IMR-90 (cell line): ENCODE measurements at regions not wholly inside any gene's neighbourhood (a gene's known extent, or its start where the extent isn't known, plus 50 kb on each side); places are given as distances from the start of the nearest gene placed in this dataset.

ENCODE experiments used
- ATAC-seq: fragments of 200-7000 bp; cut with Tn5 transposase; 2 replicates; pipeline ENCODE4 v1.9.1; 2020; ENCODE audit warnings: low read depth, mild to moderate bottlenecking, moderate library complexity
- BruUV-seq: library from RNA; stranded (reverse); fragments of 400-500 nt; replicated peaks from 2 replicates; lab custom pipeline; 2021; lab: Mats Ljungman, UMichigan
- CTCF ChIA-PET: fragments of 300-600 bp; formaldehyde crosslinking; extraction: SDS; loops from one replicate; lab custom pipeline; 2021; ENCODE audit warnings: antibody characterized with exemption; lab: Yijun Ruan, JAX
- POLR2A ChIA-PET: fragments of 300-600 bp; sonication (Branson Sonifier 250); formaldehyde crosslinking; loops from one replicate; lab custom pipeline; 2022; ENCODE audit warnings: antibody characterized with exemption; ENCODE audit not compliant: unreplicated experiment; lab: Charles Lee
- DNase-seq: peaks from one replicate; pipeline ENCODE4 v3.0.0; 2013
- H2AFZ ChIP-seq: replicated peaks from 2 replicates; pipeline ENCODE3; 2013; ENCODE audit warnings: low read length, mild to moderate bottlenecking; ENCODE audit not compliant: poor library complexity
- H2AK5ac ChIP-seq: 2 replicates; pipeline ENCODE4 v1.6.1; 2013; ENCODE audit warnings: low read depth, low read length, inconsistent platforms
- H2AK9ac ChIP-seq: replicated peaks from 2 replicates; pipeline ENCODE3; 2013; ENCODE audit warnings: mild to moderate bottlenecking, low read depth, low read length, moderate library complexity; ENCODE audit not compliant: poor library complexity
- H2BK120ac ChIP-seq: 2 replicates; pipeline ENCODE4 v1.6.1; 2013; ENCODE audit warnings: low read depth, low read length, inconsistent platforms
- H2BK15ac ChIP-seq: 3 replicates; pipeline ENCODE4 v1.6.1; 2013; ENCODE audit warnings: low read depth, low read length, inconsistent platforms
- H2BK20ac ChIP-seq: 2 replicates; pipeline ENCODE4 v1.6.1; 2013; ENCODE audit warnings: low read depth, mild to moderate bottlenecking, inconsistent platforms, low read length, moderate library complexity
- H2BK5ac ChIP-seq: 2 replicates; pipeline ENCODE4 v1.6.1; 2013; ENCODE audit warnings: mild to moderate bottlenecking, low read depth, low read length, inconsistent platforms; ENCODE audit not compliant: poor library complexity, severe bottlenecking
- H3K14ac ChIP-seq: replicated peaks from 2 replicates; pipeline ENCODE4 v1.6.1; 2013; ENCODE audit warnings: low read depth, low read length, inconsistent platforms
- H3K18ac ChIP-seq: 2 replicates; pipeline ENCODE4 v1.6.1; 2013; ENCODE audit warnings: low read depth, low read length, control low read depth
- H3K23ac ChIP-seq: 2 replicates; pipeline ENCODE4 v1.6.1; 2013; ENCODE audit warnings: low read depth, low read length, inconsistent platforms
- H3K27ac ChIP-seq: 2 replicates; pipeline ENCODE4 v1.5.1; 2013; ENCODE audit warnings: mild to moderate bottlenecking, control low read depth, low read length; ENCODE audit not compliant: insufficient read depth
- H3K27me3 ChIP-seq: 2 replicates; pipeline ENCODE4 v1.6.1; 2013; ENCODE audit warnings: low read length; ENCODE audit not compliant: control insufficient read depth, insufficient read depth
- H3K36me3 ChIP-seq: 2 replicates; pipeline ENCODE4 v1.6.1; 2013; ENCODE audit warnings: low read length, mixed read lengths; ENCODE audit not compliant: control insufficient read depth, insufficient read depth
- H3K4ac ChIP-seq: 2 replicates; pipeline ENCODE4 v1.6.1; 2013; ENCODE audit warnings: low read depth, low read length, inconsistent platforms
- H3K4me1 ChIP-seq: 2 replicates; pipeline ENCODE4 v1.6.1; 2013; ENCODE audit warnings: low read length, mixed read lengths; ENCODE audit not compliant: control insufficient read depth, insufficient read depth
- H3K4me2 ChIP-seq: 2 replicates; pipeline ENCODE4 v1.6.1; 2013; ENCODE audit warnings: low read depth, mild to moderate bottlenecking, control low read depth, low read length, moderate library complexity
- H3K4me3 ChIP-seq: 2 replicates; pipeline ENCODE4 v1.5.1; 2013; ENCODE audit warnings: low read depth, mild to moderate bottlenecking, control low read depth, low read length, moderate library complexity; ENCODE audit not compliant: insufficient read depth
- H3K56ac ChIP-seq: 2 replicates; pipeline ENCODE4 v1.6.1; 2013; ENCODE audit warnings: low read length, inconsistent platforms; ENCODE audit not compliant: insufficient read depth; ENCODE audit errors: extremely low read depth
- H3K79me1 ChIP-seq, 2 experiments: 2 replicates each; pipeline ENCODE4 v1.6.1; 2013; ENCODE audit warnings: low read length in 2 of 2, inconsistent platforms in 1 of 2, low read depth in 1 of 2
- H3K9ac ChIP-seq: 2 replicates; pipeline ENCODE4 v1.6.1; 2013; ENCODE audit warnings: low read depth, low read length, control low read depth
- H3K9me1 ChIP-seq: 2 replicates; pipeline ENCODE4 v1.6.1; 2013; ENCODE audit warnings: low read length, inconsistent platforms; ENCODE audit not compliant: insufficient read depth
- H3K9me3 ChIP-seq: 2 replicates; pipeline ENCODE4 v1.6.1; 2013; ENCODE audit warnings: low read length; ENCODE audit not compliant: control insufficient read depth, insufficient read depth
- H4K20me1 ChIP-seq: 2 replicates; pipeline ENCODE4 v1.6.1; 2013; ENCODE audit warnings: low read length, inconsistent platforms; ENCODE audit not compliant: insufficient read depth
- H4K5ac ChIP-seq: 2 replicates; pipeline ENCODE4 v1.6.1; 2013; ENCODE audit warnings: mild to moderate bottlenecking, low read depth, low read length, control low read depth
- H4K8ac ChIP-seq, 2 experiments: 2 replicates each; pipeline ENCODE4 v1.6.1; 2013; ENCODE audit warnings: low read depth in 2 of 2, low read length in 2 of 2, control low read depth in 1 of 2, inconsistent platforms in 1 of 2
- H4K91ac ChIP-seq: 2 replicates; pipeline ENCODE4 v1.6.1; 2013; ENCODE audit warnings: low read depth, low read length, inconsistent platforms; ENCODE audit not compliant: insufficient read depth
- BHLHE40 ChIP-seq: fragments of 150-350 bp; IDR thresholded peaks from 2 replicates; pipeline ENCODE4 v1.6.1; 2016; ENCODE audit warnings: mild to moderate bottlenecking, low read depth, low read length
- CEBPB ChIP-seq: IDR thresholded peaks from 2 replicates; pipeline ENCODE4 v1.6.1; 2012; ENCODE audit warnings: low read depth, low read length, improper control_type of control experiment
- CHD1 ChIP-seq: IDR thresholded peaks from 2 replicates; pipeline ENCODE4 v1.6.1; 2012; ENCODE audit warnings: low read depth, low read length, improper control_type of control experiment
- FOS ChIP-seq: fragments of 150-350 bp; IDR thresholded peaks from 2 replicates; pipeline ENCODE4 v1.6.1; 2016; ENCODE audit warnings: low read depth, low read length
- MAFK ChIP-seq: IDR thresholded peaks from 2 replicates; pipeline ENCODE4 v1.6.1; 2012; ENCODE audit warnings: low read depth, low read length, improper control_type of control experiment
- MAZ ChIP-seq: IDR thresholded peaks from 2 replicates; pipeline ENCODE4 v1.6.1; 2012; ENCODE audit warnings: low read depth, mild to moderate bottlenecking, low read length, improper control_type of control experiment, moderate library complexity, borderline replicate concordance
- MXI1 ChIP-seq: IDR thresholded peaks from 2 replicates; pipeline ENCODE4 v1.6.1; 2012; ENCODE audit warnings: low read depth, mild to moderate bottlenecking, low read length, moderate library complexity, borderline replicate concordance
- RAD21 ChIP-seq: IDR thresholded peaks from 2 replicates; pipeline ENCODE4 v1.6.1; 2012; ENCODE audit warnings: low read length, improper control_type of control experiment
- RCOR1 ChIP-seq: IDR thresholded peaks from 2 replicates; pipeline ENCODE4 v1.6.1; 2012; ENCODE audit warnings: mild to moderate bottlenecking, low read length, improper control_type of control experiment; ENCODE audit not compliant: insufficient replicate concordance
- WGBS, 2 experiments: methylation state at CpG; one replicate each; pipeline versions ENCODE4 v1.1.5 to v1.1.7; 2013; ENCODE audit warnings: missing lambda C conversion rate in 2 of 2; ENCODE audit not compliant: insufficient read length in 1 of 2; ENCODE audit errors: extremely low coverage in 2 of 2; 5-methylcytosine and 5-hydroxymethylcytosine counted together
- dilution Hi-C: fragments of 300-500 bp; cut with HindIII; formaldehyde crosslinking; loops from one replicate; pipeline ENCODE4 v1.14.3; 2018; ENCODE audit warnings: low sequenced_read_pairs; ENCODE audit not compliant: unreplicated experiment
- in situ Hi-C: fragments of 300-500 bp; cut with MboI; formaldehyde crosslinking; loops from 3 replicates; pipeline ENCODE4 v1.14.3; 2019; ENCODE audit warnings: low sequenced_read_pairs, inconsistent platforms, mixed read lengths
- intact Hi-C: fragments of 100-400 bp; cut with micrococcal nuclease; formaldehyde crosslinking; loops from 2 replicates; pipeline ENCODE4 v1.10.0; 2022
- TF ChIP-seq, protein P1 (sequence below): conservative IDR thresholded peaks from 2 replicates; pipeline ENCODE4 v1.5.1; 2012; ENCODE audit warnings: mild to moderate bottlenecking, low read depth, low read length, improper control_type of control experiment

DNA sequence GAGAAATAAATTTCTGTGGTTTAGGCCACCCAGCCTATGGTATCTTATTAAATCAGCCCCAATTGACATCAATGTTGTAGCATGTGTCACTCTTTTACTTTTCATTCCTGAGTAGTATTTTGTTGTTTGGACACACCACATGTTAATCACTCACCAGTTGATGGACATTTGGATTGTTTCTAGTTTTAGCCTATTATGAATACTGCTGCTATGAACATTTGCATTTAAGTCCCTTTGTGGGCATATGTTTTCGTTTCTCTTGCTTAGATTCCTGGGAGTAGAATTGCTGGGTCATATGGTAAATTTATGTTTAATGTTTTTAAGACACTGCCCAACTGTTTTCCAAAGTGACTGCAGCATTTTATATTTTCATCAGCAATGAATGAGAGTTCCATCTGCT, 50.2 kb upstream of the NUF2 start:
- POLR2A ChIA-PET = no interaction called here
- Histone ChIP-seq H2BK5ac (no peak overlapping the region), H3K9me1 (peaks cover 2% of the 10 kb centered on the region; the same call in 1 of the 2 replicates), H3K27ac (no peak overlapping the region), H3K14ac (no peak overlapping the region), H3K4ac (no peak overlapping the region), H4K8ac (no peak overlapping the region), H3K36me3 (no peaks in the 10 kb centered on the region), H3K79me1 (no peaks in the 10 kb centered on the region), H3K9me3 (no peaks in the 10 kb centered on the region), H3K4me2 (no peak overlapping the region), H3K4me3 (no peak overlapping the region), H3K56ac (no peak overlapping the region), H2BK120ac (no peak overlapping the region), H3K18ac (no peak overlapping the region), H2BK15ac (no peak overlapping the region), H2BK20ac (no peak overlapping the region), H4K5ac (no peak overlapping the region), H3K23ac (no peak overlapping the region), H2AFZ (no peak overlapping the region), H2AK9ac (no peak overlapping the region), H3K4me1 (peaks cover 3% of the 10 kb centered on the region), H4K91ac (no peak overlapping the region), H3K27me3 (no peaks in the 10 kb centered on the region), H4K20me1 (no peaks in the 10 kb centered on the region), H2AK5ac (no peak overlapping the region), H3K9ac (no peak overlapping the region)
- dilution Hi-C loops = no loop called here
- no peak for TF ChIP-seq CEBPB
- no peak for TF ChIP-seq RCOR1
- no peak for TF ChIP-seq FOS
- TF ChIP-seq CHD1 = no peak
- no peak for TF ChIP-seq MAFK
- no peak for TF ChIP-seq MXI1
- TF ChIP-seq, protein P1, sequence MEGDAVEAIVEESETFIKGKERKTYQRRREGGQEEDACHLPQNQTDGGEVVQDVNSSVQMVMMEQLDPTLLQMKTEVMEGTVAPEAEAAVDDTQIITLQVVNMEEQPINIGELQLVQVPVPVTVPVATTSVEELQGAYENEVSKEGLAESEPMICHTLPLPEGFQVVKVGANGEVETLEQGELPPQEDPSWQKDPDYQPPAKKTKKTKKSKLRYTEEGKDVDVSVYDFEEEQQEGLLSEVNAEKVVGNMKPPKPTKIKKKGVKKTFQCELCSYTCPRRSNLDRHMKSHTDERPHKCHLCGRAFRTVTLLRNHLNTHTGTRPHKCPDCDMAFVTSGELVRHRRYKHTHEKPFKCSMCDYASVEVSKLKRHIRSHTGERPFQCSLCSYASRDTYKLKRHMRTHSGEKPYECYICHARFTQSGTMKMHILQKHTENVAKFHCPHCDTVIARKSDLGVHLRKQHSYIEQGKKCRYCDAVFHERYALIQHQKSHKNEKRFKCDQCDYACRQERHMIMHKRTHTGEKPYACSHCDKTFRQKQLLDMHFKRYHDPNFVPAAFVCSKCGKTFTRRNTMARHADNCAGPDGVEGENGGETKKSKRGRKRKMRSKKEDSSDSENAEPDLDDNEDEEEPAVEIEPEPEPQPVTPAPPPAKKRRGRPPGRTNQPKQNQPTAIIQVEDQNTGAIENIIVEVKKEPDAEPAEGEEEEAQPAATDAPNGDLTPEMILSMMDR = no peak
- no peak for TF ChIP-seq BHLHE40
- no peak for TF ChIP-seq MAZ
- TF ChIP-seq RAD21 = no peak
- intact Hi-C loops = no loop called here
- in situ Hi-C loops = no loop called here
- no CpG with 5 or more reads among the region's 1 CpG for WGBS, 2 experiments
- ATAC-seq (no peak), DNase-seq (no peak)
- BruUV-seq = no TSS peak
- CTCF ChIA-PET = no interaction called here
